WERI-Rb-1 (cell line): ENCODE measurements at regions not wholly inside any gene's neighbourhood (a gene's known extent, or its start where the extent isn't known, plus 50 kb on each side); places are given as distances from the start of the nearest gene placed in this dataset.

Source experiments
- DNase-seq: peaks from one replicate; pipeline ENCODE4 v3.0.0-alpha.2; 2020
- H3K27ac ChIP-seq: fragments of 250-450 bp; sonication (Bioruptor Pico); 2 replicates; pipeline ENCODE4 v1.5.1; 2020; ENCODE audit warnings: mild to moderate bottlenecking, moderate library complexity
- H3K27me3 ChIP-seq: fragments of 250-450 bp; sonication (Bioruptor Pico); 2 replicates; pipeline ENCODE4 v1.5.1; 2021; ENCODE audit warnings: mild to moderate bottlenecking, low read depth, moderate library complexity; ENCODE audit not compliant: insufficient read depth, severe bottlenecking
- H3K36me3 ChIP-seq: fragments of 250-450 bp; sonication (Bioruptor Pico); 2 replicates; pipeline ENCODE4 v1.5.1; 2020; ENCODE audit warnings: mild to moderate bottlenecking, moderate library complexity
- H3K4me3 ChIP-seq: 2 replicates; pipeline ENCODE4 v1.5.1; 2011; ENCODE audit warnings: low read depth, mild to moderate bottlenecking, control low read depth, low read length
- H3K9me3 ChIP-seq: fragments of 250-450 bp; sonication (Bioruptor Pico); 2 replicates; pipeline ENCODE4 v1.5.1; 2021; ENCODE audit warnings: mild to moderate bottlenecking, moderate library complexity; ENCODE audit not compliant: severe bottlenecking
- CTCF ChIP-seq: IDR thresholded peaks from 2 replicates; pipeline ENCODE4 v1.5.1; 2011; ENCODE audit warnings: low read depth, mild to moderate bottlenecking, control low read depth, inconsistent platforms, low read length

GRCh38 chr6:25085756-25086155 is 150.0 kb upstream of the RIPOR2 start:
- Histone ChIP-seq H3K36me3 (no peaks in the 10 kb centered on the region), H3K27ac (no peak overlapping the region), H3K4me3 (no peak overlapping the region), H3K9me3 (no peaks in the 10 kb centered on the region), H3K27me3 (no peaks in the 10 kb centered on the region)
- TF ChIP-seq CTCF = no peak
- no peak for DNase-seq

GRCh38 chr6:25086500-25087091 is 150.8 kb upstream of the RIPOR2 start:
- no peaks in the 10 kb centered on the region for H3K36me3 ChIP-seq
- no peaks in the 10 kb centered on the region for H3K27me3 ChIP-seq
- no peaks in the 10 kb centered on the region for H3K9me3 ChIP-seq
- no peak overlapping the region for H3K4me3 ChIP-seq
- no peak overlapping the region for H3K27ac ChIP-seq
- no peak for TF ChIP-seq CTCF
- DNase-seq = no peak

GRCh38 chr6:25088513-25088912 is 152.8 kb upstream of the RIPOR2 start:
- Histone ChIP-seq H3K4me3 (no peak overlapping the region), H3K36me3 (no peaks in the 10 kb centered on the region), H3K27ac (no peak overlapping the region), H3K27me3 (no peaks in the 10 kb centered on the region), H3K9me3 (no peaks in the 10 kb centered on the region)
- no peak for DNase-seq
- no peak for TF ChIP-seq CTCF

- Histone ChIP-seq H3K27me3 (no peaks in the 10 kb centered on the region), H3K36me3 (no peaks in the 10 kb centered on the region), H3K9me3 (no peaks in the 10 kb centered on the region), H3K4me3 (no peak overlapping the region), H3K27ac (no peak overlapping the region)
- DNase-seq = no peak
- no peak for TF ChIP-seq CTCF
Measured at GRCh38 chr6:25089442-25089841, 153.7 kb upstream of the RIPOR2 start.

GRCh38 chr6:25094726-25095125 is 159.0 kb upstream of the RIPOR2 start:
- H3K27me3 ChIP-seq = no peaks in the 10 kb centered on the region
- H3K9me3 ChIP-seq = no peaks in the 10 kb centered on the region
- no peak overlapping the region for H3K27ac ChIP-seq
- no peaks in the 10 kb centered on the region for H3K36me3 ChIP-seq
- H3K4me3 ChIP-seq = no peak overlapping the region
- no peak for DNase-seq
- TF ChIP-seq CTCF = no peak

- no peak for TF ChIP-seq CTCF
- no peak for DNase-seq
- no peak overlapping the region for H3K27ac ChIP-seq
- no peaks in the 10 kb centered on the region for H3K27me3 ChIP-seq
- no peak overlapping the region for H3K4me3 ChIP-seq
- no peaks in the 10 kb centered on the region for H3K9me3 ChIP-seq
- H3K36me3 ChIP-seq = no peaks in the 10 kb centered on the region
Measured at GRCh38 chr6:25100288-25100687, 164.5 kb upstream of the RIPOR2 start.
